Stimulated activated CD4-positive, alpha-beta T cell treated with anti-CD3 and anti-CD28 coated beads, TNF-alpha, amount 100 ng/mL, for 4 hours (primary cell): ENCODE measurements at regions not wholly inside any gene's neighbourhood (a gene's known extent, or its start where the extent isn't known, plus 50 kb on each side); places are given as distances from the start of the nearest gene placed in this dataset.

Source experiments
- DNase-seq, 3 experiments: peaks; one replicate each; pipeline ENCODE4 v3.0.0-alpha.2; 2020; ENCODE audit warnings: low read depth in 3 of 3

- DNase-seq, result no peak
These were observed 914.0 kb upstream of the ALCAM start for GRCh38 chr3:104452697-104453096.

DNA sequence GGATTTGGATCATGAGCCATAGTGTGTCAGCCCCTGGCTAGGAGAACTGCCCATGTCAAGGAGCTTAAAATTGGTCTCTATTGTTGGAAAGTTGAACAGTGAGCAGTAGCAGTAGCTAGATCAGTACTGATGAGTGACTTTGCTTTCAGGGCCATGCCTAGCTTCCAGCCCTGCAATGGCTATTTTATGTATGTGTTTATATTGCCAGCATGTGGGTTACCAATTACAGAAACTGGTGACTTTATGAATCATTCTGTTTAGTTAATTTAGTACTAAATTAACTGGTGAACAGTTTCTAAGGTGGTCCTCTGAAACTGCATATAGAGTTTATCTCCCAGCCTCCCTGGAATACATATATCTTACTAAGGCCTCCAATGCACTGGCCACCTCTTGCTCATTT lies 908.1 kb upstream of the ALCAM start:
- DNase-seq, result no peak

DNA sequence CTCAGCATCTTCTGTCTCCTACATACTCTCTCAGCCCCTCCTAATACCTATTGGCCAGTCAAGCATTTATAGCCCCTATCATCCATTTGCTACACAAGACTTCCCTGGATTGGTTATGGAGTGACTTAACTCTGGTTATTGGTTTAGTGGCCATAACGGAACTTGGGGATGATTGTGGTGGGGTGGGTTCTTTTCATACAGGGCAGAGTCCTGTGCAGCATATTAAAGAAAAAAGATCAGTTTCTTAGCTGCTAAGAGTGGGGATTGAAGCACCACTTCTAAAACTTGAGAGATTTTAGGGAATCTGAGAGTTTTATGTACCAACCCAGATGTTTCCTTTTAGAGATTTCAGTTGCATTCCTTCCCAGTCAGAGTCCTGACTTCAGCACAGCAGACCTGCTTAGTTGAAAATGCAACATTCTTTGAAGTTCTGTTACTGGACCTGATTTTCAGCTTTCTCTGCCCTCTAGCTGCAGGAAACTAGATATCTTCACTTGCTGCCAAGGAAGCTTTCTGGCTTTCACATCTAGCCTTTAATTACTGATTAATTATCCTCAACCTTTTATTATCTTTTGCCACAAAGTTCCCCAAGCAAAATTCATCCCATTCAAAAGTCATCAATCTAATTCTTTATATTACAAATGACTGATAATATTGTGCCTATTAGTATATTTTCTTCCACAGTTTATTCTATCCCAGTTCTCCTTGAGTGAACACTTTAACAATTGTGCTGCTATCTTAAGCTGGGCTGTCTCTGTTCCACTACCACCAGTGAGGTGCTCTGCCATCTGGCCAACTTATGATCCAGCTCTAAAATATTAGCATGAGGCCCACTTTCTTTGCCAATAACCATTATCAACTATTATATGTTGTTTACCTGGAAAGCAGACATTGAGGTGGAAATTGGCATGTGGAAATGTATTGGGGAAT lies 906.0 kb upstream of the ALCAM start:
- DNase-seq, result no peak

GRCh38 chr3:104461431-104461830 lies 905.3 kb upstream of the ALCAM start:
- DNase-seq, result no peak

GRCh38 chr3:104472221-104472620 lies 894.5 kb upstream of the ALCAM start:
- DNase-seq, result no peak

DNA sequence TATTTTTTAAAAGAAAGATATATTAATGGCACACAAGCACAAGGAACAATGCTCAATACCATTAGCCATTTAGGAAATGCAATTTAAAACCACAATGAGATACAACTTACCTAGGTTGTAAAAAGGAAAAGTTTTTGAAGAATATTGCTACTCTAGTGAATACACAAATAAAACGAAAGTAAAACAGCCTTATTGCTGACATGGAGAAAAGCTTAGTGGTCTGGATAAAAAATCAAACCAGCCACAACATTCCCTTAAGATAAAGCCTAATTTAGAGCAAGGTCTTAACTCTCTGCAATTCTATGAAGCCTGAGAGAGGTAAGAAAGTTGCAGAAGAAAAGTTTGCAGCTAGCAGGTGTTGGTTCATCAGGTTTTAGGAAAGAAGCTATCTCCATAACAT lies 892.7 kb upstream of the ALCAM start:
- DNase-seq, result no peak

DNA sequence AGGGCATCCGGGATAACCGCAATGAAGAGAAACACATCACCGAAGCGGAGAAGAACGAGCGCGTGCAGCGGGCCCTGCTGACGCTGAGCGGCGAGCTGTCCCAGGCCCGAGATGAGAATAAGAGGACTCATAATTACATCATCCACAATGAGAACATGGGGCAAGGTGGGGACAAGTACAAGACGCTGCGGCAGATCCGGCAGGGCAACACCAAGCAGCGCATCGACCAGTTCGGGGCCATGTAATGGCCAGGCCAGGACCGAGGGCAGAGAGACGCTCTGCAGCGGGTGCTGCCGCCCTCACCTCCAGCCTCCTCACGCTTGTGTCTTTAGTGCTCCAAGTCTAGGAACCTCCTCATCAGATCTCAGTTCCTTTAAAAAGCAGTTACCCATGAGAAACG lies 863.7 kb upstream of the ALCAM start:
- DNase-seq, result no peak

DNA sequence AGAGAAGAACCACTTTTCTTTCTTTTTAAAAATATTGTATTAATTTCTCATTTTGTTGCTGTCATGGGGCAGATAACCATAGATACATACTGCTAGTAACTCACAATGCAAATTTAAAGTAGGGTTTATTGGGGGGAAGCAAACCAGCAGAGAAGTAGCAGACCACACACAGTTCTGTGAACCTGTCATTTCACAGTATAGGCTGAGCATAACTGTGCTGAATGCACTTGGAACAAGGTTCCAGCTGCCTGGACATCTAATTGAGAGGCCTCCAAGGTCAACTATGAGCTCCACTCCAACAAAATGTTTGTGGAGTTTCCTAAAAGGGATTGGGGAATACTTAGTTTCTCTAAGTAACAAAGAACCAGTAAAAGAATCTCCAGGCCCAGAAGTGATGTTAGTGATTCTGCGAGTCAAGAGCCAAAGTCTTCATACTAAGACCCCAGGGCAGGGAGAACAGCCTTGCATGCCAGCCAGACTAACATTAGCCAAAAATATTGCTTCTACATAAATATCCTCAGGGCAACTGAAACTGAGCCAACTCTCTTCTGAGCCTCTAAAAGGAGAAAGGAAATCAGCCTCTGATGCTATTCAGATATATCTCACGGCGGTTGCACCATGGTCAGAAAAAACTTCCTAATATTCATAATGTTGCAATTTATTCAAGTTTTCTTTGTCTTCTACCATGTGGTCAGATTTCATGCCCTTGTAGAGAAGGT lies 856.4 kb upstream of the ALCAM start:
- no peak for DNase-seq

DNA sequence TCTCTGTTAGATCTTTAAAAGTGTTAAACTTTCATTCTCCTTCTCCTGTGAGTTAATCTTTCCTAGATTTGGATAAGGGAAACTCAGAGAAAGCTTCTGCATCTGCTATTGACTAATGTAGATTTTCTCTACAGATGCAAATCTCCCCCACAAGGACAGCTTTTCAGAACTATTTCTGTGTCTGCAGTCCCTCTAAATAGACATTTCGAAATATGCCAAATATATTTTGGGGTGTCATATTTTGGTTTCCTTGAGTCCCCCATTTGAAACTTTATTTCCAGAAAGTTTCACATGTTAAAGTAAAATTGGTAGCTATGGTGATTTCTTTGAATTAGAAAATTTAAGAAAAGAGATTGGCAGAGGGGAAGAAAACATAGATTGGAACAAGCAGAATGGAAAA lies 852.3 kb upstream of the ALCAM start:
- no peak for DNase-seq

DNA sequence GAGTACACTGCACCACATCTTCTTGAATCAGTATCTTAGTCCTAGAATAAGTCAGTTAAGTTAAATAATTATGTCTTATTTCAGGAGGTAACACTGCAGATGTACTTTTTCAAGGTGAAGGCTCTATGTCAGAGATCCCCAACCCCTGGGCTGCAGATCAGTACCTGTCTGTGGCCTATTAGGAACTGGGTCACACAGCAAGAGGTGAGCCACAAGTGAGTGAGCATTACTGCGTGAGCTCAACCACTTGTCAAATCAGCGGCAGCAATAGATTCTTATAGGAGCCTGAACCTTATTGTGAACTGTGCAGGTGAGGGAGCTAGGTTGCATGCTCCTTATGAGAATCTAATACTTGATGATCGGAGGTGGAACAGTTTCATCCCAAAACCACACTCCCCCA lies 851.9 kb upstream of the ALCAM start:
- no peak for DNase-seq

DNA sequence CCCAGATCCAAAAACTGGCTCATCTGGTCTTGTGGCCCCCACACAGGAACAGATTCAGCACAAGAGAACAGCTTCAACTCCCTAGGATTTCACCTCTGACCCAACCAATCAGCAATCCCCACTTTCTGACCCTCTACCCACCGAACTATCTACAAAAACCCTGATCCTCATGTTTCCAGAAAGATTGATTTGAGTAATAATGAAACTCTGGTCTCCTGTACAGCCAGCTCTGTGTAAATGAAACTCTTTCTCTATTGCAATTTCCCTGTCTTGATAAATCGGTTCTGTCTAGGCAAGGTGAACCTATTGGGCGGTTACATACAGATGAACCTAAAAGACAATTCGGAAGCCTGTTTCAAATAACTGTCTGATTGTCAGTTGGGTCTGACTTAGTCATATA lies 847.6 kb upstream of the ALCAM start:
- DNase-seq, result no peak

- no peak for DNase-seq
These were observed 847.1 kb upstream of the ALCAM start for GRCh38 chr3:104519468-104520227.

- DNase-seq, result no peak
These were observed 846.5 kb upstream of the ALCAM start for GRCh38 chr3:104520228-104520655.

- DNase-seq, result no peak
These were observed 844.9 kb upstream of the ALCAM start for GRCh38 chr3:104521606-104522336.

- no peak for DNase-seq
These were observed 843.6 kb upstream of the ALCAM start for GRCh38 chr3:104523136-104523535.

- no peak for DNase-seq
These were observed 839.8 kb upstream of the ALCAM start for GRCh38 chr3:104526901-104527401.

- DNase-seq, result no peak
These were observed 835.8 kb upstream of the ALCAM start for GRCh38 chr3:104530934-104531333.

- DNase-seq, result no peak
These were observed 830.0 kb upstream of the ALCAM start for GRCh38 chr3:104536715-104537114.

GRCh38 chr3:104537323-104537722 lies 829.4 kb upstream of the ALCAM start:
- no peak for DNase-seq

GRCh38 chr3:104546301-104546700 lies 820.4 kb upstream of the ALCAM start:
- no peak for DNase-seq

DNA sequence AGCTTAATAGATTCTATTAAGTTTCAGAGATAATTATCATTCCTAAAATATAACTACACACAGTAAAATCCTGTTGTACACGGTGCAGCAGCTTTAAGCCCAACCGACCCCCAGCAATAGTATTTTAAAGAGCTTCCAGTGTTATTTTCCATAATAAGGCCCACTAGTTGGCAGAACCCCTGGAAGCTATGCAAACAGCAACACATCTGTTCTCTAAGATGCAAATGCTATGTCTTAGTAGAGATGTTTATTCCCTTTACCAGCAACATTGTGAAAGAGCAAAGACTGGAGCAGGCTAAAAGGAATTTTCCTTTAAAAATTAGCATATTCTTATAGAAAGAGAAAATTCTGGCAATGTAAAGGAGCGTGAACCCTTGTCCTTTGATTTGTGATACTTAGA lies 819.7 kb upstream of the ALCAM start:
- no peak for DNase-seq
